Peyer's patch (tissue), 4 donors: ENCODE measurements at regions not wholly inside any gene's neighbourhood (a gene's known extent, or its start where the extent isn't known, plus 50 kb on each side); places are given as distances from the start of the nearest gene placed in this dataset.

Experiments used
- CTCF ChIP-seq, 6 experiments: fragments of 450-650 bp in 4 of 6; fragments of 200-600 bp in 2 of 6; sonication (generic) in 1 of 6; IDR thresholded peaks; one replicate each; pipeline ENCODE4 v1.5.1; 2017 to 2019; ENCODE audit warnings: antibody characterized with exemption in 6 of 6, mild to moderate bottlenecking in 3 of 6, moderate library complexity in 1 of 6
- POLR2A ChIP-seq, 2 donors: fragments of 450-650 bp; IDR thresholded peaks; one replicate each; pipeline ENCODE4 v1.5.1; 2017; ENCODE audit warnings: antibody characterized with exemption in 2 of 2, mild to moderate bottlenecking in 2 of 2, moderate library complexity in 2 of 2

GRCh38 chr3:147795418-147795817 is 386.3 kb downstream of the ZIC1 start:
- no peak for TF ChIP-seq CTCF (IDR thresholded peaks at IDR 0.05)
- no peak for TF ChIP-seq POLR2A (IDR thresholded peaks at IDR 0.05)
